Neural cell (in vitro differentiated cells): ENCODE measurements at regions not wholly inside any gene's neighbourhood (a gene's known extent, or its start where the extent isn't known, plus 50 kb on each side); places are given as distances from the start of the nearest gene placed in this dataset.

Experiments
- H2AFZ ChIP-seq: fragments of 200-600, 300-800 bp; sonication (generic), shearing (Covaris generic); 2 replicates; pipeline ENCODE4 v1.6.0; 2014; ENCODE audit warnings: low read depth, mild to moderate bottlenecking, antibody characterized with exemption, low read length, moderate library complexity
- H3F3A ChIP-seq: fragments of 200-600 bp; shearing (Covaris generic); 2 replicates; pipeline ENCODE4 v1.6.1; 2016; ENCODE audit warnings: mild to moderate bottlenecking, moderate library complexity, mixed read lengths, antibody characterized with exemption, low read length; ENCODE audit not compliant: insufficient read depth, poor library complexity, severe bottlenecking
- H3K27ac ChIP-seq: fragments of 200-600, 300-800 bp; sonication (generic), shearing (Covaris generic); 2 replicates; pipeline ENCODE4 v1.5.1; 2014; ENCODE audit warnings: mild to moderate bottlenecking, low read length, moderate library complexity
- H3K27me3 ChIP-seq: fragments of 300-800, 200-600 bp; sonication (generic), shearing (Covaris generic); 2 replicates; pipeline ENCODE4 v1.6.0; 2014; ENCODE audit warnings: mild to moderate bottlenecking, low read depth, low read length, moderate library complexity; ENCODE audit not compliant: insufficient read depth
- H3K36me3 ChIP-seq: fragments of 300-800, 200-600 bp; sonication (generic), shearing (Covaris generic); 2 replicates; pipeline ENCODE4 v1.5.1; 2014; ENCODE audit warnings: mild to moderate bottlenecking, antibody characterized with exemption, low read length, moderate library complexity; ENCODE audit not compliant: insufficient read depth
- H3K4me2 ChIP-seq: fragments of 300-800, 200-600 bp; sonication (generic), shearing (Covaris generic); 2 replicates; pipeline ENCODE4 v1.6.0; 2014; ENCODE audit warnings: mild to moderate bottlenecking, low read length
- H3K4me3 ChIP-seq: fragments of 300-800, 200-600 bp; sonication (generic), shearing (Covaris generic); 2 replicates; pipeline ENCODE4 v1.5.1; 2014; ENCODE audit warnings: mild to moderate bottlenecking, low read length, moderate library complexity
- H3K79me2 ChIP-seq: fragments of 200-600 bp; shearing (Covaris generic); replicated peaks from 2 replicates; pipeline ENCODE4 v1.6.0; 2014; ENCODE audit warnings: mild to moderate bottlenecking, low read length, moderate library complexity; ENCODE audit not compliant: insufficient read depth
- H3K9ac ChIP-seq: fragments of 300-800, 200-600 bp; sonication (generic), shearing (Covaris generic); 2 replicates; pipeline ENCODE4 v1.6.1; 2016; ENCODE audit warnings: mild to moderate bottlenecking, low read length, mixed read lengths
- H3K9me2 ChIP-seq: fragments of 200-600 bp; shearing (Covaris generic); 2 replicates; pipeline ENCODE4 v1.6.1; 2016; ENCODE audit warnings: mild to moderate bottlenecking, low read length, mixed read lengths; ENCODE audit not compliant: insufficient read depth
- H3K9me3 ChIP-seq: fragments of 200-600, 300-800 bp; sonication (generic), shearing (Covaris generic); 2 replicates; pipeline ENCODE4 v1.6.1; 2016; ENCODE audit warnings: mild to moderate bottlenecking, mixed run types, low read length, moderate library complexity, mixed read lengths
- H4K20me1 ChIP-seq: fragments of 200-600 bp; shearing (Covaris generic); 2 replicates; pipeline ENCODE4 v1.6.1; 2016; ENCODE audit warnings: mild to moderate bottlenecking, mixed run types; ENCODE audit not compliant: insufficient read depth
- CTCF ChIP-seq: fragments of 450-650 bp; IDR thresholded peaks from 2 replicates; pipeline ENCODE4 v1.5.1; 2014; ENCODE audit warnings: antibody characterized with exemption, mild to moderate bottlenecking, moderate library complexity; ENCODE audit not compliant: poor library complexity, severe bottlenecking
- EP300 ChIP-seq: fragments of 450-650 bp; conservative IDR thresholded peaks from 2 replicates; pipeline ENCODE4 v1.6.1; 2014; ENCODE audit warnings: antibody characterized with exemption, mild to moderate bottlenecking, moderate library complexity; ENCODE audit not compliant: poor library complexity, severe bottlenecking
- EZH2 ChIP-seq: fragments of 200-600, 300-800 bp; shearing (Covaris generic), sonication (generic); IDR thresholded peaks from 2 replicates; pipeline ENCODE4 v1.6.1; 2014; ENCODE audit warnings: antibody characterized with exemption, low read length, borderline replicate concordance, mild to moderate bottlenecking; ENCODE audit not compliant: insufficient read depth, poor library complexity, severe bottlenecking
- MXI1 ChIP-seq: fragments of 450-650 bp; conservative IDR thresholded peaks from 2 replicates; pipeline ENCODE4 v1.6.1; 2014; ENCODE audit warnings: antibody characterized with exemption, mild to moderate bottlenecking; ENCODE audit not compliant: poor library complexity, severe bottlenecking
- POLR2AphosphoS5 ChIP-seq: IDR thresholded peaks from 2 replicates; pipeline ENCODE4 v1.6.1; 2012
- RAD21 ChIP-seq: fragments of 450-650 bp; conservative IDR thresholded peaks from 2 replicates; pipeline ENCODE4 v1.6.1; 2014; ENCODE audit warnings: antibody characterized with exemption, mild to moderate bottlenecking, moderate library complexity
- REST ChIP-seq: IDR thresholded peaks from 2 replicates; pipeline ENCODE4 v1.6.1; 2012; ENCODE audit warnings: borderline replicate concordance
- SMC3 ChIP-seq: fragments of 450-650 bp; conservative IDR thresholded peaks from 2 replicates; pipeline ENCODE4 v1.6.1; 2014; ENCODE audit warnings: antibody characterized with exemption, mild to moderate bottlenecking, moderate library complexity; ENCODE audit not compliant: poor library complexity
- TAF1 ChIP-seq: IDR thresholded peaks from 2 replicates; pipeline ENCODE4 v1.6.1; 2012; ENCODE audit warnings: low read depth

- Histone ChIP-seq H3K9me3 (no peaks in the 10 kb centered on the region), H3K36me3 (no peaks in the 10 kb centered on the region), H3K27me3 (no peaks in the 10 kb centered on the region), H3K4me2 (no peak overlapping the region), H3K9ac (no peak overlapping the region), H3K27ac (no peak overlapping the region), H4K20me1 (no peaks in the 10 kb centered on the region), H3F3A (no peaks in the 10 kb centered on the region), H3K4me3 (no peak overlapping the region), H2AFZ (no peak overlapping the region), H3K9me2 (no peaks in the 10 kb centered on the region), H3K79me2 (no peaks in the 10 kb centered on the region)
- TF ChIP-seq EP300 = no peak
- no peak for TF ChIP-seq CTCF
Measured at GRCh38 chr11:130606781-130607511, 158.5 kb downstream of the ADAMTS15 start.

GRCh38 chr11:130608287-130608686 is 159.8 kb downstream of the ADAMTS15 start:
- TF ChIP-seq EZH2 (no peak), REST (no peak), RAD21 (no peak), TAF1 (no peak), EP300 (no peak), SMC3 (no peak), MXI1 (no peak), POLR2AphosphoS5 (no peak), CTCF (no peak)
- no peaks in the 10 kb centered on the region for H4K20me1 ChIP-seq
- no peak overlapping the region for H3K9ac ChIP-seq
- no peaks in the 10 kb centered on the region for H3F3A ChIP-seq
- no peaks in the 10 kb centered on the region for H3K27me3 ChIP-seq
- no peaks in the 10 kb centered on the region for H3K36me3 ChIP-seq
- H3K27ac ChIP-seq = no peak overlapping the region
- H3K9me2 ChIP-seq = no peaks in the 10 kb centered on the region
- H3K9me3 ChIP-seq = no peaks in the 10 kb centered on the region
- H3K4me3 ChIP-seq = no peak overlapping the region
- H3K79me2 ChIP-seq = no peaks in the 10 kb centered on the region
- no peak overlapping the region for H3K4me2 ChIP-seq
- no peak overlapping the region for H2AFZ ChIP-seq
